HCT116 (cell line): ENCODE measurements at regions not wholly inside any gene's neighbourhood (a gene's known extent, or its start where the extent isn't known, plus 50 kb on each side); places are given as distances from the start of the nearest gene placed in this dataset.

ENCODE experiments used
- EZH2phosphoT487 ChIP-seq: fragments of 200-600 bp; IDR thresholded peaks from 2 replicates; pipeline ENCODE4 v1.6.1; 2018; ENCODE audit warnings: antibody characterized with exemption, borderline replicate concordance
- POLR2A ChIP-seq: IDR thresholded peaks from 2 replicates; pipeline ENCODE4 v1.7.0; 2011; ENCODE audit warnings: borderline replicate concordance; ENCODE audit not compliant: insufficient read depth, insufficient read length; ENCODE audit errors: extremely low read depth
- SIN3A ChIP-seq: IDR thresholded peaks from 2 replicates; pipeline ENCODE4 v1.6.1; 2012; ENCODE audit warnings: low read depth
- TF ChIP-seq, protein P1 (sequence below), 3 experiments: fragments of 200-600 bp in 1 of 3; sonication (generic) in 1 of 3; IDR thresholded peaks in 2 of 3; conservative IDR thresholded peaks in 1 of 3; 2 replicates each; pipeline ENCODE4 v1.5.1; 2012 to 2017; ENCODE audit warnings: low read depth in 2 of 3, low read length in 2 of 3, antibody characterized with exemption in 1 of 3, borderline replicate concordance in 1 of 3, control low read depth in 1 of 3, mild to moderate bottlenecking in 1 of 3, mixed read lengths in 1 of 3, mixed run types in 1 of 3, moderate library complexity in 1 of 3; ENCODE audit not compliant: insufficient read depth in 1 of 3
- TF ChIP-seq, protein P2 (sequence below): IDR thresholded peaks from 2 replicates; pipeline ENCODE4 v1.6.1; 2012

DNA sequence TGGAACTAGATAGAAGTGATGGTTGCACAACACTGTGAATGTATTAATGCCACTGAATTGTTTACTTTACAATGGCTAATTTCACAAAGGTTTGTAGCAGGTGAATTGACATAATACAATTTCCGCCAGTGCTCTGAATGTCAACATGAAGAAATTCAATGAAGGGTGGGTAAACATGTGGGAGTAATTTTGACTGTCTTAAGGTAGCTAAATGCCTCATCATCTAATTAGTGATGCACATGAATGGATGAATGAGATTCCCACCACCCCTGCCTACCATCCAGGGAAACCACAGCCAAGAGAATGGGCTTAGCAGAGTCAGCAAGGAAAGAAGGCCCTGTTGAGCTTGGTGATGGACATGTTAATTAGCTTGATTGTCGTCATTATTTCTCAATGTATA lies 275.3 kb downstream of the ALDH8A1 start:
- TF ChIP-seq, protein P1, sequence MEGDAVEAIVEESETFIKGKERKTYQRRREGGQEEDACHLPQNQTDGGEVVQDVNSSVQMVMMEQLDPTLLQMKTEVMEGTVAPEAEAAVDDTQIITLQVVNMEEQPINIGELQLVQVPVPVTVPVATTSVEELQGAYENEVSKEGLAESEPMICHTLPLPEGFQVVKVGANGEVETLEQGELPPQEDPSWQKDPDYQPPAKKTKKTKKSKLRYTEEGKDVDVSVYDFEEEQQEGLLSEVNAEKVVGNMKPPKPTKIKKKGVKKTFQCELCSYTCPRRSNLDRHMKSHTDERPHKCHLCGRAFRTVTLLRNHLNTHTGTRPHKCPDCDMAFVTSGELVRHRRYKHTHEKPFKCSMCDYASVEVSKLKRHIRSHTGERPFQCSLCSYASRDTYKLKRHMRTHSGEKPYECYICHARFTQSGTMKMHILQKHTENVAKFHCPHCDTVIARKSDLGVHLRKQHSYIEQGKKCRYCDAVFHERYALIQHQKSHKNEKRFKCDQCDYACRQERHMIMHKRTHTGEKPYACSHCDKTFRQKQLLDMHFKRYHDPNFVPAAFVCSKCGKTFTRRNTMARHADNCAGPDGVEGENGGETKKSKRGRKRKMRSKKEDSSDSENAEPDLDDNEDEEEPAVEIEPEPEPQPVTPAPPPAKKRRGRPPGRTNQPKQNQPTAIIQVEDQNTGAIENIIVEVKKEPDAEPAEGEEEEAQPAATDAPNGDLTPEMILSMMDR (IDR thresholded peaks at IDR 0.05 in 2 of 3, conservative IDR thresholded peaks at IDR 0.05 in 1 of 3; ENCODE audit: borderline replicate concordance in 1 of 3, insufficient read depth in 1 of 3, low read depth in 2 of 3, low read length in 2 of 3), result no peak
- TF ChIP-seq EZH2phosphoT487, result no peak
- TF ChIP-seq, protein P2, sequence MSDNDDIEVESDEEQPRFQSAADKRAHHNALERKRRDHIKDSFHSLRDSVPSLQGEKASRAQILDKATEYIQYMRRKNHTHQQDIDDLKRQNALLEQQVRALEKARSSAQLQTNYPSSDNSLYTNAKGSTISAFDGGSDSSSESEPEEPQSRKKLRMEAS, result no peak
- no peak for TF ChIP-seq POLR2A
- no peak for TF ChIP-seq SIN3A
